Activated CD4-positive, CD25-positive, alpha-beta regulatory T cell treated with anti-CD3 and anti-CD28 coated beads, Interleukin-2, amount 50 U/mL, for 72 hours (primary cell): ENCODE measurements at regions not wholly inside any gene's neighbourhood (a gene's known extent, or its start where the extent isn't known, plus 50 kb on each side); places are given as distances from the start of the nearest gene placed in this dataset.
"Not testable (repeated sequence)": the region's sequence is repeated elsewhere in the genome, so short reads cannot be mapped to it uniquely, and the experiment has no call there.

Experiments
- DNase-seq: peaks from one replicate; pipeline ENCODE4 v3.0.0; 2021

DNA sequence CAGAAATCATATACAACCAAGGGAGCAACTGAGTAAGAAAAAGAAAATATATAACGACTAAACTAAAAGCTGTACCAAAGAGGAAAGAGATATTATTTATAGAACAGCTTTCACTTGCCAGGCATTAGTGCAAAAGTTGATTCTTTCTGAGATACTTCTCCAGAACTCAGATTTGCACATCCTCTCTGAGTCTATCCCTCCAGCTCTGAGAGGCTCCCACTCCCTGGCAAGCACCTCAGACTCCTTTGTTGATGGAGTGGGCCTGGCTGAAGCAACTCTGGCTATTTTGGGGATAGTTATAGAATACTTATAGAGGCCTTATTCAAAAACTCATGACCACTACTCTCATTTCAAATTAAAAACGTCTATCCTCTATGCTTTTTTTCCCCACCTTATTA, 501.6 kb upstream of the TNP1 start:
- no peak for DNase-seq

DNA sequence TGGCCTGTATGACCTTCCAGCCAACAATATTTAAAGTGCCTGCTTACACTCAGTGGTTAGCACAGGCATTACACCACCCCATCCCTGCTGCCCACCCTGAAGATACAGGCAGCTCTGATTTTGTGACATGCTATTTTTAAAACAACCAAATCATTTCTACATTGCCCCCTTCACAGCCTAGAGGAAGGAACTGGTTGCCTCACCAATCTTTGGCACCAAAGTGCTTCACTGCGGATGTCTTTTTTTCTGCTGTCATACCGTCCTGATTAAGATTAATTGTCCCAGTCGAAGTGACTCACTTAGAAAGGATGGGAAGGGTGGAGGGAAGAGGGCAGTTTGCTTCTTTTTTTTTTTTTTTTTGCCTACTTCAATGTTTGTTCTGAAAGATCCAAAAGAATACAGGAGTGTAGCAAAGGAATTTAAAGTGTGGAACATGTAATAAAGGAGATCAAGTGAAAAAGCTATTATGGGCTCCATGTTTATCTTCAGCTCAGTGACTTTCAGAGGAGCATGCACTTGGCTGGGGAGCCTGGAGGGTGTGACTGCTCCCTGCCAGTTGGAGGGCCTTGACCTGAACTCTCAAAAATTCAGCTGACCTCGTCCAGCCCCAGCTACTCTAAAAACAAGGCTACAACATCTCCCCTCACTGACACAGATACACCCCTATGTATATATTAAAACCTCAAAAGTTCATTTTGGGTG, 501.1 kb upstream of the TNP1 start:
- DNase-seq = no peak

DNA sequence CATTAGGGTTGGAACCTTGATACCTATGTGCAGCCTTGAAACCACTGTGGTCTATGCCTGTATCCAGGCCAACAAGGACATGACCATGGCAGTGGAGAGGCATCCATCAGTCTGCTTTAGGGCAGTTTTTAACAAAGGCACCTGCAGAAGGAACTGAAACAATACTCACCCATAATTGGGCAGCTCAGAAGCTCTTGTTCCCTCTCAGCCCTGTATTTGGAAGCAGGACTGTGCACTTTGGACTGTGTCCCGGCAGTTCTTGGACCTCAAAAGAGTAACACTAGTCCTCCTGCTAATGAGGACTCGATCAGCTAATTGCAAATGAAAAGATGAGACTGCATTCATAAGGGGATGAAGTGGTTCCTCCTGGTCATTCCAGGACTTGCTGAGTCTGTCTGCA, 500.2 kb upstream of the TNP1 start:
- DNase-seq = no peak

DNA sequence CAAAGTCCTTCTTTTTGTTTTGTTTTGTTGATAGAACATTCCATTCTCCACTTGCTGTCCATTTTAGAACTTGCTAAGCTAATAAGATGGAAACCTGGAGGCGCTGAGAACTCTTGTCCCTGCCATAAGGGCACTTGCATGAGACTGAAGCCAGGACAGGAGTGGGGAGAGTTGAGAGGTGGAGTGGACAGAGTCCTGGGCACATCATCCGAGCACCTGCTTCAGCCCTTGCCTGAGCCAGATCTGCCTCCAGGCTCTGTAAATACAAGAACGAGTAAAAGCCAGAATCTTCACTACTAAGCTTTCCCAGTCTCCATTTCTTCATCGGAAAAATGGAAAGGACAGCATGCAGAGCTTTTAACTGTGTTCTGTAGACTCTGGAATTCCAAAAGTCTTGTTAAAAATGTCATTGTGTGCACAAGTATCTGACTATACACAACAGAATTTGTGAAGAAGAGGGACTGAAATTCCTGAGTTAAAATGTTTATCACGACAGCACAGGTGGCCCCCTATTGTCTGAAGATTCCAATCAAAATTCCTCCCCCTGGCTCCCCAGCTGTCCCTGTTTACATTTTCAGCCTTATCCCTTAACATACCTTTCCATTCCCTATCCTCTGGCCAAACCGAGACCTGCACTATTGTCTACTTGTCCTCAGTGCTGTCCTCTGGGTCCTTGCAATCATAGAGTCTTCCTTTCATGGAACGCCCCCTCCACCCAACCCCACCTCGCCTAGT, 498.2 kb upstream of the TNP1 start:
- DNase-seq = no peak

DNA sequence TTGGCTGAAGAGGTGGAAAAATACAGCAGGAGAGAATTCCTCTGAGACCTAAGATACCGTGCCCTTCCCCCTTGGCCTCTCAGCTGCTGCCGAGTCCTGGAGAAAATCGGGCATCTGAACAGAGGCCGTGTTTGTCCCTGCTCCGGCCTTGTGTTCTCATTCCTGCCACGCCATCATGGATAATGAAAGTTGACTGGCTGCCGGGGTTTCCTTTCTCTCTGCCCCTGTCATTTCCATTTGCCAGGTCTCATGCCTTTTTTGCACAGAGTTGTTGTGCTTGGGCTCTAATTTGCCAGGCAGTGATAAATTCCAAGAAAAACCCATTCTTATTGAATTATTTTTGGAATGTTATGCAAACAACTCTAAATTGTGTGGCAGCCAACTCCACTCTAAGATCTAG, 496.9 kb upstream of the TNP1 start:
- DNase-seq = no peak

DNA sequence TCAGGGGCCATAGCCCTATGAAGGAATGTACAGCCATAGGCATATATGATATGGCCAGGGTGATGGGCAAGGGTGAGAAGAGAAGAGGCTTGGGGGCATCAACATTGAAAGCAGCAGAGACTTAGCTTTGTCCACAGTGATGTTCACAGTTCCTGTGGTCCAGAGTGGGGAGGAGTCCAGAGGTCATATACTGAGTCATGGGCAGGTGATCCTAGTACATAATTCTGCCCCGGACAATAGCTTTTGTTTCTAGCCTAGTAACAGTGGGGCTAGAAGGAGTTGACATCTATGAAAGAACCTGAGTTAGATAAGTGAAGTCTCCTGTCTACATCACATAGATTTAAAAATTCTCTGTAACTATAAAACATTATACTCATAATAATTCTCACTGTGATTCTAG, 496.3 kb upstream of the TNP1 start:
- DNase-seq = no peak

DNA sequence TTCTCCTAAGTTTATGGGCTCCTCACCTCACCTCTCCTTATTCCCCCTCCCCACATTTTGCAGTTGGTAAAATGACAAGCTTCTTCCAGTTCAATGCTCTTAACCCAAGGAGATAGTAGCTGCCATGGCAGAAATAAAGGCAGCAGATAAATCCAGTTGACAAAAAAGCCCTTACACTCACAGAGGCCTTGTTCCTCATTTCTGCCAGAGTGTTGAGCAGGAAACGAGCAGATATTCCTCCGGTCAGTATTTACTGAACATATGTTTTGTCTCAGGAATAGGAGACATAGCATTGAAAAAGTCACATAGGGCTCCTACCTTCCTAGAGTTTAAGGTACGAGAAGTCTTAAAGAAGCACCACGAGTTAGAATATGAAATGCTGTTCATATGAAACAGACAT, 493.7 kb upstream of the TNP1 start:
- DNase-seq = no peak

DNA sequence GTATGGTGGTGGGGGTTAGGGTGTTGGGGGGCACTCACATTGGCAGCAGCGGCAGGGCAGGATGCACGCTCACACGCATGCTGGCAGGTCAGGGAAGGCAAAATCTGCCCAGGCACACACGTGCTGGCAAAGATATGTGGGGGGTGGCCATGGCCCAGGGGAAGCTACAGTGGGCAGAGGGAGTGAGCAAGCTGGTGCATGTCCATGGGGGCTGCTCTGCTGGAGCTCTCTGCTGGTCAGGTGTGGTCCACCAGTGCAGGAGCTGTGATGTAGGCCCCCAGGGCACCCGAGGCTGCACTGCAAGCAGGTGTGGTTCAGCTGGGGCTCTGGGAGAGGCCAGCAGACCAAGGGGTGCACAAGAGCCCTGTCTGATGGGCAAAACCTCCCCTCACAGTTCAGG, 491.5 kb upstream of the TNP1 start:
- DNase-seq = no peak

DNA sequence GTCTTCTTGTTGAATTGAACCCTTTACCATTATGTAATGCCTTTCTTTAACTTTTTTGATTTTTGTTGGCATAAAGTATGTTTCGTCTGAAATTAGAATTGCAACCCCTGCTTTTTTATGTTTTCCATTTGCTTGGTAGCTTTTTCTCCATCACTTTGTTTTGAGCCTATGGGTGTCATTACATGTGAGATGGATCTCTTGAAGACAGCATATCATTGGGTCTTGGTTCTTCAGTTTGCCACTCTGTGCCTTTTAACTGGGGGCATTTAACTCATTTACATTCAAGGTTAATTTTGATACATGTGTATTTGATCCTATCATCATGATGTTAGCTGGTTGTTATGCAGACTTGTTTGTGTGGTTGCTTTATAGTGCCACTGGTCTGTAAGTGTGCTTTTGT, 489.4 kb upstream of the TNP1 start:
- no peak for DNase-seq

DNA sequence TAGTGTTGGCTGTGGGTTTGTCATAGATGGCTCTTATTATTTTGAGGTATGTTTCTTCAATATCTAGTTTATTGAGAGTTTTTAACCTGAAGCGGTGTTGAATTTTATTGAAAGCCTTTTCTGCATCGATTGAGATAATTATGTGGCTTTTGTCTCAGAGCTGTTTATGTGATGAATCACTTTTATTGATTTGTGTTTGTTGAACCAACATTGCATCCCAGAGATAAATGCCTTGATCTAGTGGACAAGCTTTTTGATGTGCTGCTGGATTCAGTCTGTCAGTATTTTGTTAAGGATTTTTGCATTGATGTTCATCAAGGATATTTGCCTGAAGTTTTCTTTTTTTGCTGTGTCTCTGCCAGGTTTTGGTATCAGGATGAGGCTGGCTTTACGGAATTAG, 487.8 kb upstream of the TNP1 start:
- DNase-seq = not testable (repeated sequence)

DNA sequence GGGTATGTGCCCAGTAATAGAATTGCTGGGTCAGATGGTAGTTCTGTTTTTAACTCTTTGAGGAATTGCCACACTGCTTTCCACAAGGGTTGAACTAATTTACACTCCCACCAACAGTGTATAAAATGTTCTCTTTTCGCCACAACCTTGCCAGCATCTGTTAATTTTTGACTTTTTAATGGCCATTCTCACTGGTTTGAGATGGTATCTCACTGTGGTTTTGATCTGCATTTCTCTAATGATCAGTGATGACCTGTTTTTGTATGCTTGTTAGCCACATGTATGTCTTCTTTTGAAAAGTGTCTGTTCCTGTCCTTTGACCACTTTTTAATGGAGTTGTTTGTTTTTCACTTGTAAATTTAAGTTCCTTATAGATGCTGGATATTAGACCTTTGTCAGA, 486.2 kb upstream of the TNP1 start:
- not testable (repeated sequence) for DNase-seq

DNA sequence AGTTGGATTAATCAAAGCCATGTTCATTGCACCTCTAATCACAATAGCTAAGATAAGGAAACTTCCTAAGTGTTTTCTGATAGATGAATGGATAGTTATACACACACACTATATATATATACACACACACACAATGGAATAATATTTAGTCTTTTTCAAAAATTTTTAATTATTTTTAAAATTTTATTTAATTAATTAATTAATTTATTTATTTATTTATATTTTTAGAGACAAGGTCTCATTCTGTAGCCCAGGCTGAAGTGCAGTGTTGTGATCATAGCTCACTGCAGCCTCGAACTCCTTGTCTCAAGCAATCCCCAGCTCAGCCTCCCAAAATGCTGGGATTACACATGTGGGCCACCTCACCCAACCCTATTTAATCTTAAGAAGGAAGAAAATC, 481.0 kb upstream of the TNP1 start:
- no peak for DNase-seq

DNA sequence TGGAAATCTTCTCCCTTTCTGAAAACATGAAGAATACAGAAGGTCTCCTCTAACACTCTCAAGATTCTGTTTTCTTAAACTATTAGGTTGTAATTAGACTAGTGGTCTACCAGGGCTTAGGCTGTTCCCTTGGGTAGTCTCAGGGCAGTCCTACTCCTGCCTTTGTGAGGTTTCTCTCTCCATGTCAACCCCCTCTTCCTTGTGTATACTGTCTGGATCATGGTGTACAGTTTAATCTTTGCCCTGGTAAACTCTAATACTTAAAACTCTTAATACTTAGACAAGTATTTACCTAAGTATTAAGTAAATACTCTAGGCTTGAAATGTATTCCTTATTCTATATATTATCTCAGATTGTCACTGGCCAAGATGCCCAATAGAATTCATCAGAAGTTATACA, 480.3 kb upstream of the TNP1 start:
- DNase-seq = no peak

DNA sequence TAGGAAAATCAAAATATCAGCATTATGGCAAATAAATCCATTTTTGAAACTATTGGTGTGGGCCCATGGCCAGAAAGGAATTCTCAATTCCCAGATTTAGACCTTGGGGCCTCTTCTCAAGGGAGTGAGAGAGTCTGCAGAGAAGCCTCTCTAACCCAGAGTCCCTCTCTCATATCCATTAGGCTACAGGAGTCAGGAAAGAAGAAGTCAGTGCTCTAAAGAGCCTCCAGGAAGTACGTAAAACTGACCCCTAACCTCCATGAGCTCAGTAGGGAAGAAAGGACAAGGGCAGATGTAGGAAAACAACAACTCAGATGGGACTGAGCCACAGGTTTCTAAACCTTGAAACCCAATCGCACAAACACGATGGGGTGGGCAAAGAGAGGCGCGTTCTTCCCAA, 479.9 kb upstream of the TNP1 start:
- no peak for DNase-seq

DNA sequence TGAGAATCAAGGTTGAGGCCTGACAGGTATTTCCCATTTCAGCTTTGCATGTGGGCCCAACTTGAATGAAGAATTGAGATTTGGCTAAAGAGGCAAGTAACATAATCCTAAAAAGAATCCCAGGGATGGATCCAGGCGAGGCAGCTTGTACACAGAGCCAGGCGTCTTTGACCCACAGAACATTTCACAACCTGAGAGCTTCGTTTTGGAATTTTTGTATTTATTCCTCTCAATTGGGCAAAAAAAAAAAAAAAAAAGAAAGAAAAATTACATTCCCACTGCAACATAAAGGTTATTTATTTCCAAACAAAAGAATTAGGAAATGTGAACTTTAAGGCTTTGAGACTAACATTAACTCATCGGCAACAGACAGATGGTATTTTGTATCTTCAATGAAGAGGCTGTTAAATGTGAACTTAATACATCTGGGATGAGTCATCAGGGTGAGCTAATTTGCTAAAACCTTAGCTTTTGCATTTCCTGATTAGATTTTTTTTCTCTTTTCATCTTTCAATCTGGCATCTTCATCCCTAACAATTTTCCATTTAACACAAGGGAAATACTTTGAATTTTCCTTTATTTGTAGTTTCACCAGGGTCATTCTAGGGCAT, 478.5 kb upstream of the TNP1 start:
- no peak for DNase-seq

DNA sequence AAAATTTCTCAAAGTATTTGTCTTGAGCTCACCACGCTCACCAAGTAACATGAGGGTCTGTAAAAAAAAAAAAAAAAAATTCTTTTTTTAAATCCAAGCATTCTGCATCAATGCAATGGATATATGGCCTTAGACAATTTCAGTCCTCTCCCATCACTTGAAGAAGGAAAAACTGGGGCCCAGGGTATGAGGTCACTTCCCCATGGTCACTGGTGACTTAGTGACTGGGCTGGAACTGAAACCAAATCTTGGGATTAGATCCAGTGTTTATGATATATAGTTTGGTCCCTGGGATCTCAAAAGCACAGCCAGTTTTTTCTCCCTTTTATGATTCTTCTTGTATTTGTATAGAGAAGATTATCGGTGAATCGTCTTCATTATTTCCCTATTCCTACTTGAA, 477.9 kb upstream of the TNP1 start:
- DNase-seq = no peak

DNA sequence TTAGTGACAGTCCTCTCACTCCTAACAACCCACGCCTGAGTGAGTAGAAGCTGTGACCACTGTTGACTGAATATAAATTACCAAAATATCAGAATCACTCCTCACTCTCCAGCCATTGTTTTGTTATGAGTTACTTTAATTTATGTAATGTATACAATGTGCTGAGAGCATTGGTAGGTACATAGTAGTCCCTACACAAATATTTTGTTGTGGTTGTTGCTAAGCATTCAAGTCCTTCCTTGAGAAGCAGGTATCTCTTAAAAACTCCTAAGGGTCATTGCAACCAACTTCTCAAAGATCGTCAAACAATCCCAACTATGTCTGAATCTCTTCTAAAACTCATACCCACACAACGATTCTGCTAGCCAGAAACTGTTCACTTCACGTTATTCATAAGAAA, 476.8 kb upstream of the TNP1 start:
- DNase-seq = no peak

DNA sequence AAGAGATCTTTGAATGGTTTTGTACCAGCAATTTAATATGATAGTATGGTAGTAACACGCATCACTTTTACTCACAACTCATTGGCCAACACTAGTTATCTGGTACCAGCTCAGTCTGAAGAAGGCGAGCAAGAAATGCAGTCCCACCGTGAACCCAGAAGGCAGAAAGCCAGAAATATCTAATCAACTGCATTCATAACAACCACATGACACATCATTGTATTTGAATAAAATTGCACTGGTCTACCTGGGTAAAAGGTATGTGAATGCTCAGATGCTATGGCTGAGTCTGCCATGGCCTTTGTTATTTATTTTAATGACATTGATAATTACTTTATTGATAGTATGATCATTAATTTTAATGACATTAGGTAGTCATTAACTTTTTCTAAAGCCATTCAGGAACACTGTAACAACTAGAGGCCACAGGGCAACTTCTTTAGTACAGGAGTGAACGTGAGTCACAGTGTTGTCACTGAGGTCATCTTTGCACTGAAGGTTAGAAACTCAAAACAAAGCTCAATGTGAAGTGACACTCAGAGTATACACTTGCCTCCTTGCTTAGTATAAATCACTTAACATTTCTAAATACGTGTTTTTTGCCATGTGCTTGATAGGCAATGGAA, 475.6 kb upstream of the TNP1 start:
- no peak for DNase-seq

DNA sequence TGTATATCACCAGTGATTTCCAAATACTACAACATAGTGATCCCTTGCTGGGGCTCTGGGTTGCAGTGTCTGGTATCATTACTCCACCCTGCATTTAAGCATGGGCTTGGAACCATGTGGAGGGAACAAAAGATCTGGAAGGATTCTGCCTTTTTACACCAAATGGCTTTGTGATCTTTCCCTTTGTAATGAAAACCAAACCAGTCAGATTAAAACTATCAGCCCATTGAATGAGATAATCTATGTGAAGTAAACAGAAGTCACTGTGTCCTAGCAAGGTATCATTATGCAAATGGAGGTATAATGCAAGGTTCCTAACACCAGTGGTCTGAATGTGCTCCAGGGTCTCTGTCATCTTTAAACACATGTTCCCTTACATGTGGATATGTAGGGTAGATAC, 474.7 kb upstream of the TNP1 start:
- no peak for DNase-seq

DNA sequence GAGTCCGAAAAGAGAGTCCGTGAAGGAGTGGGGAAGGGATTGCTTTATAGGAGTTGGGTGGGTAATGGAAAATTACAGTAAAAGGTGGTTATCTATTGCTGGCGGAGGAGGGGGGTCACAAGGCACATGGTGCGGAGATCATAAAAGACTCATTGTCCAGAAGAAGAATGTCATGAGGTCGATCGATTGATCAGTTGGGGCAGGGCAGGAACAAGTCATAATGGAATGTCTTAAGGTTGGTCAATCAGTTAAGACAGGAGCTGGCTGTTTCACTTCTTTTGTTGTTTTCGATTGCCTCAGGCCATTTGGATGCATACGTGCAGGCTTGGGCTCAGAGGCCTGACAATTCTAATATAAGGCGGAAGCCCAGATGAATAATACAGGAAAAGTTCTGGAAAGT, 473.0 kb upstream of the TNP1 start:
- DNase-seq = no peak

DNA sequence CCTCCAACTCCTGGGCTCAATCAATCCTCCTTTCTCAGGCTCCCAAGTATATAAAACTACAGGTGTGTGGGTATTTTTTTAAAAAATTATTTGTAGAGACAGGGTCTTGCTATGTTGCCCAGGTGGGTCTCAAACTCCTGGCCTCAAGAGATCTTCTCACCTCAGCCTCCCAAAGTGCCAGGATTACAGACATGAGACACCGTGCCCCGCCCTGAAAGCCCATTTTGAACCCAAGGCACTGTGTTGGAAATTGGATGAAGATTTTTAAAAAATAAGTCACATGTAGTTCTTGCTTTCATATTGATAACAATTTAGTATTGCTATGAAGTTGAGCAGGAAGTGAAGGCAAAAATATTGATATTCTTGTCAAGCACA, 472.5 kb upstream of the TNP1 start:
- DNase-seq = no peak

DNA sequence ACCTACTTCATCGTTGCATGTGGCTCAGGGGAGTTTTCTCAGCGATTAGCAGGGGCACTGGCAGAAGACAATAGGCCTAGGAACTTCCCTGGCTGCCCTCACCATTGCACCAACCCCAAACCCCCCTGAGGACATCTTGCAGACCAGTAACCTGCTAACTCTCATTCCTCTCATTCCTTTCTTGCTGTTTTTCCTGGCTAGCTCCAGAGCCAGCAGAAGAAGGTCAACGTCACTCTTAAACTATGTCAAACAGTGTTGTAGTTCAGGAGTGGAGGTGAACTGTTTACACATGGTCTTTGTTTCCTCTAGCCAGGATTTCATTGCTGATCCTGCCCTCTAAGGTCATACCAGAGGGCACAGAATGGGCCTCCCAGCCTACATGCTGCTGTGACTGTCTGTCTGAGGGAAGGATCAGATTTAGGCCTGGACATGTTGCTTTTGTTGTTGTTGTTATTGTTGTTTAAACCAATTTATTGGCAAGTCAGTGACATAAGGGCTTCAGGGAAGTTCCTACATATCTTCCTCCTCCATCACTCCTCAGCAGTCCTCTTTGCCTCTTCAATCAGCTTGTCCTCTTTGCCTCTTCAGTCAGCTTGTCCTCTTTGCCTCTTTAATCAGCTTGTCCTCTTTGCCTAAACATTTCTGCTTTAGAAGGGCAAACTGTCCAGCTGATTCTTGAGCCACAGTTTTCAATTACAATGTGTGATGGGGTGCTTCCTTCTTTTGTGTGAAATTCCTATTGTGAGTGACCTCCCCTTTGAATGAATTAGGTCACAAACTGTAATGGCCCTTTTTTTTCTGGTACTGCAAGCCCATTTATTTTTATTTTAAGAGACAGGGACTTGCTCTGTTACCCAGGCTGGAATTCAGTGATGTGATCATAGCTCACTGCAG, 471.9 kb upstream of the TNP1 start:
- DNase-seq = no peak

DNA sequence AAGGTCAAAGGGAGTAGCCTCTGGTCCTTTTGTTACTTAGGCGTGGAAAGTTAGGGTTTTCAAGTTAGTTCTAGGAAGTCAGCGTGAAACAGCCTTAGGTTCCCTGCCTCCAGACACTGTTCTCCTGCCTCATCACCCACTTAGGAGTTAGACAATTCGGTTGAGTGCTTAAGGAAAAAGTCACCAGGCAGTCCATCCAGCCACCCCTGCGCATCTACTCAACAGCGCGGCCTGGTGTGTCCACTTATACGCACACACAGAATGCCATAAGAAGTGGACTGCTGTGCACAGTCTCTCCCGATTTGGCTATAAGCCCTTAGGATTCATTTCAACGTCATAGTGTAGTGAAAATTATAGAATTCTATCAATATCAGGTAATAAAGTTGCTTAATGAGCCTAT, 470.8 kb upstream of the TNP1 start:
- no peak for DNase-seq
